H1 (cell line): ENCODE measurements at regions not wholly inside any gene's neighbourhood (a gene's known extent, or its start where the extent isn't known, plus 50 kb on each side); places are given as distances from the start of the nearest gene placed in this dataset.

Experiments used
- CTCF ChIA-PET: fragments of 300-600 bp; sonication (Branson Sonifier 250); formaldehyde crosslinking; loops from one replicate; lab custom pipeline; 2021; ENCODE audit not compliant: partially characterized antibody; lab: Charles Lee
- POLR2A ChIA-PET: fragments of 300-600 bp; sonication (Branson Sonifier 250); formaldehyde crosslinking; loops from one replicate; lab custom pipeline; 2021; ENCODE audit warnings: inconsistent platforms; ENCODE audit not compliant: partially characterized antibody; lab: Charles Lee
- DNase-seq, 2 experiments: peaks; one replicate each; pipeline versions ENCODE4 v3.0.0 to v3.0.0-alpha.2; 2010 to 2022; ENCODE audit warnings: low spot score in 2 of 2, low read depth in 1 of 2, mixed read lengths in 1 of 2
- FAIRE-seq: peaks from 2 replicates; lab custom pipeline; 2011; peaks lifted over from hg19 to GRCh38; lab: Jason Lieb, UNC
- H2AFZ ChIP-seq: 2 replicates; pipeline ENCODE4 v1.8.1; 2012; ENCODE audit warnings: low read length, inconsistent platforms
- H2AK5ac ChIP-seq: 2 replicates; pipeline ENCODE4 v1.6.1; 2013; ENCODE audit warnings: low read depth, low read length
- H2BK120ac ChIP-seq: replicated peaks from 2 replicates; pipeline ENCODE3; 2013; ENCODE audit warnings: low read depth, low read length, inconsistent platforms
- H2BK12ac ChIP-seq: 2 replicates; pipeline ENCODE4 v1.6.1; 2013; ENCODE audit warnings: low read depth, low read length
- H2BK15ac ChIP-seq: 2 replicates; pipeline ENCODE4 v1.6.1; 2013; ENCODE audit warnings: low read length
- H2BK20ac ChIP-seq: 2 replicates; pipeline ENCODE4 v1.6.1; 2013; ENCODE audit warnings: low read length
- H2BK5ac ChIP-seq: 2 replicates; pipeline ENCODE4 v1.6.1; 2013; ENCODE audit warnings: low read depth, low read length
- H3K14ac ChIP-seq: 2 replicates; pipeline ENCODE4 v1.6.1; 2013; ENCODE audit warnings: inconsistent platforms; ENCODE audit not compliant: insufficient read length
- H3K18ac ChIP-seq: 2 replicates; pipeline ENCODE4 v1.6.1; 2013; ENCODE audit warnings: low read length; ENCODE audit errors: extremely low read depth
- H3K23ac ChIP-seq: 2 replicates; pipeline ENCODE4 v1.6.1; 2013; ENCODE audit warnings: inconsistent platforms; ENCODE audit not compliant: insufficient read length
- H3K23me2 ChIP-seq: 2 replicates; pipeline ENCODE4 v1.6.1; 2013; ENCODE audit warnings: low read depth, low read length
- H3K27ac ChIP-seq: 2 replicates; pipeline ENCODE4 v1.6.1; 2011; ENCODE audit warnings: low read depth, low read length, inconsistent platforms
- H3K27me3 ChIP-seq, 4 experiments: replicated peaks in 1 of 4; 1 replicate in 1 of 4; 2 replicates in 3 of 4; pipeline versions ENCODE4 v1.6.1 to v1.8.1; 2011 to 2013; ENCODE audit warnings: low read length in 3 of 4, mild to moderate bottlenecking in 3 of 4, inconsistent platforms in 2 of 4, mixed read lengths in 2 of 4, moderate library complexity in 1 of 4; ENCODE audit not compliant: control insufficient read depth in 3 of 4, insufficient read depth in 3 of 4; ENCODE audit errors: extremely low read depth in 1 of 4
- H3K36me3 ChIP-seq, 4 experiments: 2 replicates each; pipeline versions ENCODE4 v1.6.1 to v1.8.1; 2011 to 2013; ENCODE audit warnings: mild to moderate bottlenecking in 4 of 4, low read length in 3 of 4, moderate library complexity in 2 of 4, control low read depth in 1 of 4, inconsistent platforms in 1 of 4; ENCODE audit not compliant: insufficient read depth in 4 of 4, control insufficient read depth in 2 of 4
- H3K4ac ChIP-seq: replicated peaks from 2 replicates; pipeline ENCODE3; 2013; ENCODE audit warnings: low read length, low read depth, mixed read lengths, inconsistent platforms; ENCODE audit not compliant: insufficient read length
- H3K4me1 ChIP-seq, 4 experiments: replicated peaks in 1 of 4; 1 replicate in 1 of 4; 2 replicates in 3 of 4; pipeline versions ENCODE4 v1.6.1 to v1.8.1; 2011 to 2013; ENCODE audit warnings: low read length in 3 of 4, inconsistent platforms in 2 of 4, mixed read lengths in 1 of 4; ENCODE audit not compliant: insufficient read depth in 4 of 4, control insufficient read depth in 3 of 4
- H3K4me2 ChIP-seq, 2 experiments: 2 replicates each; pipeline versions ENCODE4 v1.6.1 to v1.8.1; 2011 to 2013; ENCODE audit warnings: low read depth in 2 of 2, low read length in 2 of 2, control low read depth in 1 of 2, inconsistent platforms in 1 of 2, mild to moderate bottlenecking in 1 of 2; ENCODE audit not compliant: insufficient read depth in 1 of 2
- H3K4me3 ChIP-seq, 4 experiments: fragments of 200-600, 300-600 bp in 1 of 4; sonication (generic), shearing (Covaris generic), sonication (Bioruptor Twin) in 1 of 4; 2 replicates each; pipeline versions ENCODE4 v1.5.1 to v1.8.1; 2011 to 2016; ENCODE audit warnings: low read length in 4 of 4, low read depth in 3 of 4, control low read depth in 2 of 4, inconsistent platforms in 2 of 4, mild to moderate bottlenecking in 2 of 4, mixed read lengths in 1 of 4, moderate library complexity in 1 of 4; ENCODE audit not compliant: insufficient read depth in 2 of 4; ENCODE audit errors: extremely low read depth in 1 of 4
- H3K56ac ChIP-seq: replicated peaks from 2 replicates; pipeline ENCODE3; 2013; ENCODE audit warnings: low read depth, mild to moderate bottlenecking, mixed read lengths, low read length, inconsistent platforms; ENCODE audit not compliant: insufficient read length
- H3K79me1 ChIP-seq: 2 replicates; pipeline ENCODE4 v1.6.1; 2013; ENCODE audit warnings: low read depth, low read length, control low read depth
- H3K79me2 ChIP-seq, 2 experiments: 2 replicates each; pipeline versions ENCODE4 v1.6.1 to v1.8.1; 2012 to 2013; ENCODE audit warnings: low read length in 2 of 2, mild to moderate bottlenecking in 2 of 2, inconsistent platforms in 1 of 2; ENCODE audit not compliant: insufficient read depth in 2 of 2, control insufficient read depth in 1 of 2
- H3K9ac ChIP-seq, 4 experiments: replicated peaks in 1 of 4; 1 replicate in 1 of 4; 2 replicates in 3 of 4; pipeline versions ENCODE4 v1.6.1 to v1.8.1; 2011 to 2013; ENCODE audit warnings: low read depth in 3 of 4, low read length in 3 of 4, control low read depth in 2 of 4, mild to moderate bottlenecking in 2 of 4, moderate library complexity in 2 of 4, inconsistent platforms in 1 of 4; ENCODE audit errors: extremely low read depth in 1 of 4
- H3K9me3 ChIP-seq, 2 experiments: 2 replicates each; pipeline versions ENCODE4 v1.6.1 to v1.8.1; 2012 to 2013; ENCODE audit warnings: mild to moderate bottlenecking in 2 of 2, moderate library complexity in 2 of 2, control low read depth in 1 of 2, inconsistent platforms in 1 of 2, low read depth in 1 of 2, low read length in 1 of 2, mixed read lengths in 1 of 2; ENCODE audit not compliant: insufficient read depth in 2 of 2
- H4K20me1 ChIP-seq, 2 experiments: replicated peaks in 1 of 2; 2 replicates each; pipeline versions ENCODE3 to v1.8.1; 2011 to 2013; ENCODE audit warnings: inconsistent platforms in 2 of 2, low read length in 2 of 2, mild to moderate bottlenecking in 1 of 2; ENCODE audit not compliant: insufficient read depth in 2 of 2, control insufficient read depth in 1 of 2
- H4K5ac ChIP-seq: 2 replicates; pipeline ENCODE4 v1.6.1; 2013; ENCODE audit warnings: low read length, low read depth, mixed read lengths, inconsistent platforms; ENCODE audit not compliant: insufficient read length
- H4K8ac ChIP-seq: 2 replicates; pipeline ENCODE4 v1.8.0; 2013; ENCODE audit warnings: mild to moderate bottlenecking, moderate library complexity, low read length, inconsistent platforms; ENCODE audit not compliant: insufficient read depth; ENCODE audit errors: extremely low read depth
- H4K91ac ChIP-seq: replicated peaks from 2 replicates; pipeline ENCODE3; 2013; ENCODE audit warnings: low read length, mixed read lengths, inconsistent platforms; ENCODE audit not compliant: insufficient read length
- EP300 ChIP-seq, 2 experiments: IDR thresholded peaks; 1 replicate in 1 of 2; 2 replicates in 1 of 2; pipeline ENCODE4 v1.6.1; 2011 to 2012; ENCODE audit warnings: low read depth in 2 of 2, low read length in 2 of 2, mild to moderate bottlenecking in 2 of 2, borderline replicate concordance in 1 of 2, inconsistent platforms in 1 of 2, moderate library complexity in 1 of 2
- WGBS, 2 experiments: shearing (Covaris generic) in 1 of 2; methylation state at CpG; one replicate each; pipeline versions ENCODE4 v1.1.6 to v1.1.7; 2013 to 2015; ENCODE audit warnings: low lambda C conversion rate in 2 of 2, mixed read lengths in 2 of 2, inconsistent platforms in 1 of 2, low coverage in 1 of 2, missing lambda C conversion rate in 1 of 2; ENCODE audit not compliant: insufficient replicate concordance in 2 of 2, insufficient coverage in 1 of 2, insufficient read length in 1 of 2; ENCODE audit errors: extremely low coverage in 1 of 2, missing lambda C conversion rate in 1 of 2; 5-methylcytosine and 5-hydroxymethylcytosine counted together

DNA sequence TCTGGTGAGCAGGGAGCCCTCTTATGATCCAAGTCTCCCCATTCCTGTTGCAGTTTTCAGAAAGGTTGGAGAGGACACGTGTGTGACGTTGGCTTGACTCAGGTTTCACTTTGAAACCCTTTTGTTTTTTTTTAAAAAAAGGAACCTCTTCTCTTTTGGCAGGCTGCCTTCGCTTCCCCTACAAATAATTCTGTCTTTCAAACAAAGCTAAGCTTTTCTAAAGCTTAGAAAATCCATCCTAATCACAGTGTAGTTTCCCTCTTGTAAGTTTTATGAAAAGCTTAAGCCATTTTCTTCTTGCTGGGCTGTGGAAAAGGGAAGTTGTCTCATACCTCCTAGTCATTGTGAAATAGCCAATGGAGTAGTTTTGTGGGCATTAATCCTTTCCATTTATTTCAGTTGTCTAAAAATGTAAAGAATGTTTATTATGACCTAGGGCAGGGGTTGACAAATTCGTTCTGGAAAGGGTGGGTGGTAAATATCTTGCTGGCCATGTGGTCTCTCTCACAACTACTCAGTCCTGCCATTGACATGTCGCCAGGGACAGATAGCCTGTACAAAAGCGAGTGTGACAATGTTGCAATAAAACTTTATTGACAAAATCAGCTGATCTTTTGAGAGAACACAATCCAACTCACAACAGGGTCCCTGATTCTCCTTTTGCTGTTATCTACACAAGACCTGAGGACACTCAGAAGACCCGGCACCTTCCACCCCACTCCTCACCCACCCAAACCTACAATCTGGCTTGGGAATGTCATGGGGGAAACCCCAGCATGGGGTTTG is 878.8 kb downstream of the RNF144A start:
- Histone ChIP-seq H3K27ac (no peak overlapping the region), H4K8ac (no peak overlapping the region), H2BK120ac (no peak overlapping the region), H3K4me2 (no peak overlapping the region), H3K79me1 (no peaks in the 10 kb centered on the region), H3K27me3 (no peaks in the 10 kb centered on the region), H4K91ac (no peak overlapping the region), H3K14ac (no peak overlapping the region), H2AK5ac (no peak overlapping the region), H2BK20ac (no peak overlapping the region), H3K18ac (0 out of 2 replicates have a peak overlapping the region, but pooled peaks have one; percentile 39), H2BK15ac (peak overlapping the region; percentile 73; the same call in 1 of the 2 replicates), H2AFZ (no peak overlapping the region), H3K36me3 (no peaks in the 10 kb centered on the region), H3K56ac (no peak overlapping the region), H2BK12ac (no peak overlapping the region), H4K5ac (no peak overlapping the region), H4K20me1 (no peaks in the 10 kb centered on the region), H3K79me2 (no peaks in the 10 kb centered on the region), H3K4me1 (no peaks in the 10 kb centered on the region), H2BK5ac (no peak overlapping the region), H3K23ac (no peak overlapping the region), H3K4ac (no peak overlapping the region), H3K4me3 (no peak overlapping the region), H3K23me2 (no peaks in the 10 kb centered on the region; the same call in 1 of the 2 replicates), H3K9me3 (peaks cover 5 to 12% of the 10 kb centered on the region in 2 experiments), H3K9ac (no peak overlapping the region)
- TF ChIP-seq EP300 (IDR thresholded peaks at IDR 0.05; ENCODE audit: borderline replicate concordance in 1 of 2, low read depth in 2 of 2, low read length in 2 of 2): no peak
- CTCF ChIA-PET: interaction anchor here (0.6 kb wide), 2 partner anchors 89 to 592 kb away, joined by 3 to 4 read pairs; no protein-coding TSS in a partner anchor
- DNase-seq (no peak), FAIRE-seq (no peak)
- WGBS, 2 experiments: 88% methylated on average over 7 of the region's 7 CpGs; no CpG with 5 or more reads in 1 of the 2 experiments
- POLR2A ChIA-PET: interaction anchor here (0.8 kb wide), 1 partner anchor 24 kb away, joined by 3 read pairs; no protein-coding TSS in a partner anchor
